Fibroblast of skin of right quadriceps (primary cell): ENCODE measurements at regions not wholly inside any gene's neighbourhood (a gene's known extent, or its start where the extent isn't known, plus 50 kb on each side); places are given as distances from the start of the nearest gene placed in this dataset.

Experiments used
- DNase-seq: peaks from one replicate; pipeline ENCODE4 v3.0.0-alpha.2; 2013

- no peak for DNase-seq
These were observed 95.2 kb upstream of the NCK2 start for GRCh38 chr2:105649534-105649933.

- no peak for DNase-seq
These were observed 97.0 kb upstream of the NCK2 start for GRCh38 chr2:105647731-105648130.

GRCh38 chr2:105646774-105647076 lies 98.0 kb upstream of the NCK2 start:
- DNase-seq: no peak

- DNase-seq: no peak
These were observed 98.6 kb upstream of the NCK2 start for GRCh38 chr2:105645938-105646773.

- DNase-seq: no peak
These were observed 99.4 kb upstream of the NCK2 start for GRCh38 chr2:105645031-105645937.

GRCh38 chr2:105644174-105644980 lies 100.3 kb upstream of the NCK2 start:
- peak; percentile 59 for DNase-seq

- no peak for DNase-seq
These were observed 101.1 kb upstream of the NCK2 start for GRCh38 chr2:105643405-105644173.

- no peak for DNase-seq
These were observed 103.3 kb upstream of the NCK2 start for GRCh38 chr2:105641389-105641811.

- no peak for DNase-seq
These were observed 104.5 kb upstream of the NCK2 start for GRCh38 chr2:105640246-105640645.

GRCh38 chr2:105636109-105636740 lies 108.5 kb upstream of the NCK2 start:
- no peak for DNase-seq

GRCh38 chr2:105635564-105635963 lies 109.1 kb upstream of the NCK2 start:
- no peak for DNase-seq

GRCh38 chr2:105634198-105634597 lies 110.5 kb upstream of the NCK2 start:
- no peak for DNase-seq

GRCh38 chr2:105631922-105632321 lies 112.8 kb upstream of the NCK2 start:
- DNase-seq: no peak

GRCh38 chr2:105631011-105631410 lies 113.7 kb upstream of the NCK2 start:
- DNase-seq: no peak

- no peak for DNase-seq
These were observed 115.1 kb upstream of the NCK2 start for GRCh38 chr2:105629634-105630033.

- DNase-seq: no peak
These were observed 117.2 kb upstream of the NCK2 start for GRCh38 chr2:105627534-105627933.

- DNase-seq: no peak
These were observed 117.8 kb upstream of the NCK2 start for GRCh38 chr2:105626966-105627340.

- no peak for DNase-seq
These were observed 118.3 kb upstream of the NCK2 start for GRCh38 chr2:105626212-105626965.

GRCh38 chr2:105625632-105626031 lies 119.1 kb upstream of the NCK2 start:
- no peak for DNase-seq

GRCh38 chr2:105621038-105621437 lies 123.7 kb upstream of the NCK2 start:
- no peak for DNase-seq

- DNase-seq: no peak
These were observed 126.4 kb upstream of the NCK2 start for GRCh38 chr2:105618351-105618659.
